Left ventricle myocardium inferior (tissue), 1 donor: ENCODE measurements at regions not wholly inside any gene's neighbourhood (a gene's known extent, or its start where the extent isn't known, plus 50 kb on each side); places are given as distances from the start of the nearest gene placed in this dataset.

Source experiments
- DNase-seq: peaks from one replicate; pipeline ENCODE4 v3.0.0-alpha.2; 2020
- H3K27ac ChIP-seq: fragments of 200-600 bp; replicated peaks from 2 replicates; pipeline ENCODE4 v1.8.0; 2021
- H3K27me3 ChIP-seq: fragments of 200-600 bp; 2 replicates; pipeline ENCODE4 v1.8.0; 2021; ENCODE audit warnings: low read depth
- H3K36me3 ChIP-seq: fragments of 200-600 bp; 2 replicates; pipeline ENCODE4 v1.8.0; 2021
- H3K4me1 ChIP-seq: fragments of 200-600 bp; 2 replicates; pipeline ENCODE4 v1.8.0; 2021
- H3K4me3 ChIP-seq: fragments of 200-600 bp; 2 replicates; pipeline ENCODE4 v1.8.0; 2021; ENCODE audit warnings: mild to moderate bottlenecking, moderate library complexity
- H3K9me3 ChIP-seq: fragments of 200-600 bp; replicated peaks from 2 replicates; pipeline ENCODE4 v1.8.0; 2021
- intact Hi-C: fragments of 100-400 bp; cut with micrococcal nuclease; formaldehyde crosslinking; loops from one replicate; pipeline ENCODE4 v1.11.0; 2022
- TF ChIP-seq, protein P1 (sequence below): fragments of 200-600 bp; IDR thresholded peaks from 2 replicates; pipeline ENCODE4 v1.8.0; 2021; ENCODE audit warnings: antibody characterized with exemption, mild to moderate bottlenecking, borderline replicate concordance
- donor health status: DM: no; HTN: yes; CAD: no; lungs with severe emphysema.

GRCh38 chr3:43223670-43224364, 62.5 kb upstream of the SNRK start:
- Histone ChIP-seq H3K4me1 (no peaks in the 10 kb centered on the region), H3K36me3 (no peaks in the 10 kb centered on the region), H3K27me3 (no peaks in the 10 kb centered on the region), H3K4me3 (no peak overlapping the region), H3K9me3 (peaks cover 34% of the 10 kb centered on the region), H3K27ac (no peak overlapping the region)
- intact Hi-C loops, result no loop called here
- DNase-seq, result no peak
- TF ChIP-seq, protein P1, sequence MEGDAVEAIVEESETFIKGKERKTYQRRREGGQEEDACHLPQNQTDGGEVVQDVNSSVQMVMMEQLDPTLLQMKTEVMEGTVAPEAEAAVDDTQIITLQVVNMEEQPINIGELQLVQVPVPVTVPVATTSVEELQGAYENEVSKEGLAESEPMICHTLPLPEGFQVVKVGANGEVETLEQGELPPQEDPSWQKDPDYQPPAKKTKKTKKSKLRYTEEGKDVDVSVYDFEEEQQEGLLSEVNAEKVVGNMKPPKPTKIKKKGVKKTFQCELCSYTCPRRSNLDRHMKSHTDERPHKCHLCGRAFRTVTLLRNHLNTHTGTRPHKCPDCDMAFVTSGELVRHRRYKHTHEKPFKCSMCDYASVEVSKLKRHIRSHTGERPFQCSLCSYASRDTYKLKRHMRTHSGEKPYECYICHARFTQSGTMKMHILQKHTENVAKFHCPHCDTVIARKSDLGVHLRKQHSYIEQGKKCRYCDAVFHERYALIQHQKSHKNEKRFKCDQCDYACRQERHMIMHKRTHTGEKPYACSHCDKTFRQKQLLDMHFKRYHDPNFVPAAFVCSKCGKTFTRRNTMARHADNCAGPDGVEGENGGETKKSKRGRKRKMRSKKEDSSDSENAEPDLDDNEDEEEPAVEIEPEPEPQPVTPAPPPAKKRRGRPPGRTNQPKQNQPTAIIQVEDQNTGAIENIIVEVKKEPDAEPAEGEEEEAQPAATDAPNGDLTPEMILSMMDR, result peak; percentile 60

DNA sequence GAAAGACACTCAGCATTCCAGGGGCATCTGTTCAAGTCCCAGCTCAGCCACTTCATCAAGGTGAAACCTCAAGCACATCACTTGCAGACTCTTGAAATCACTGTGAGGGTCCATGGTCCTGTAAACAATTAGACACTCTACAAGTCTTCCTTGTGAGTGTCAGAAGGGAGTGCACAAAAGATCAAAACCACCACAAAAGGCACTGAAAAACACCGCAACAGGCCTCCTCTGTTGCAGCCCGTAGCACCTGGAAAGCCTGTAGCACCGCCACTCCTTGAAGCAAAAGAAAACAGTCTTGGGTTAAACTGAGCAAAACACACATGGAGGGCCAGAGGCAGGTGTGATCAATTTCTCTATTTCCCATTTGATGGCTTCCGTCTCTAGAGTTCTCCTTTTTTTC, 63.8 kb upstream of the SNRK start:
- Histone ChIP-seq H3K36me3 (no peaks in the 10 kb centered on the region), H3K27me3 (no peaks in the 10 kb centered on the region), H3K9me3 (peaks cover 22% of the 10 kb centered on the region), H3K4me1 (peaks cover 8% of the 10 kb centered on the region), H3K27ac (no peak overlapping the region), H3K4me3 (no peak overlapping the region)
- intact Hi-C loops, result no loop called here
- TF ChIP-seq, protein P1, result no peak
- DNase-seq, result no peak

DNA sequence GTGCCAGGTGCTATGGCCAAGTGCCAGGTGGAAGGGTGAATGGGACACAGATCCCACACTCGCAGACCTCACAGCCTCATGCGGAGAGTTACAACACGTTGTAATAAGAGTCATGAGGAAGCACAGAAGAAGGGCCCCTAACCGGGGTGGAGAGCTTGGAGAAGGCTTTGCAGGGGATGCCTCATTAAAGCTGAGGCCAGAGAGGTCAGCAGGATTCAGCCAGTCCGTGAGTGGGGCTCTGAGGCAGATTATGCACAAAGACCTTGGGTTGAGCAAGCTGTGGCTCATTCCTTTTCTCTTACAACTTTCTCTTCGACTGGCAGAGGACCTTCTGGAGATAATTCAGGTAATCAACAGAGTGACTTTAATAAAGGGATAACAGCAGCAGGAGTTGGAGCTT, 65.3 kb upstream of the SNRK start:
- Histone ChIP-seq H3K4me1 (peaks cover 8% of the 10 kb centered on the region), H3K4me3 (no peak overlapping the region), H3K36me3 (no peaks in the 10 kb centered on the region), H3K9me3 (peaks cover 12% of the 10 kb centered on the region), H3K27ac (no peak overlapping the region), H3K27me3 (no peaks in the 10 kb centered on the region)
- TF ChIP-seq, protein P1, result no peak
- no peak for DNase-seq
- intact Hi-C loops, result no loop called here

GRCh38 chr3:43219616-43220015, 66.7 kb upstream of the SNRK start:
- Histone ChIP-seq H3K36me3 (no peaks in the 10 kb centered on the region), H3K4me1 (peaks cover 8% of the 10 kb centered on the region), H3K27ac (no peak overlapping the region), H3K9me3 (peaks cover 12% of the 10 kb centered on the region), H3K27me3 (no peaks in the 10 kb centered on the region), H3K4me3 (no peak overlapping the region)
- no peak for DNase-seq
- TF ChIP-seq, protein P1, result no peak
- intact Hi-C loops, result no loop called here

- TF ChIP-seq, protein P1, result no peak
- no peaks in the 10 kb centered on the region for H3K27me3 ChIP-seq
- H3K36me3 ChIP-seq, result no peaks in the 10 kb centered on the region
- peaks cover 8% of the 10 kb centered on the region for H3K4me1 ChIP-seq
- no peak overlapping the region for H3K4me3 ChIP-seq
- H3K9me3 ChIP-seq, result peaks cover 12% of the 10 kb centered on the region
- intact Hi-C loops, result no loop called here
- no peak for DNase-seq
- no peak overlapping the region for H3K27ac ChIP-seq
Measured at GRCh38 chr3:43218921-43219320, 67.4 kb upstream of the SNRK start.
